ENCODE measurements at regions not wholly inside any gene's neighbourhood (a gene's known extent, or its start where the extent isn't known, plus 50 kb on each side); places are given as distances from the start of the nearest gene placed in this dataset.

DNA sequence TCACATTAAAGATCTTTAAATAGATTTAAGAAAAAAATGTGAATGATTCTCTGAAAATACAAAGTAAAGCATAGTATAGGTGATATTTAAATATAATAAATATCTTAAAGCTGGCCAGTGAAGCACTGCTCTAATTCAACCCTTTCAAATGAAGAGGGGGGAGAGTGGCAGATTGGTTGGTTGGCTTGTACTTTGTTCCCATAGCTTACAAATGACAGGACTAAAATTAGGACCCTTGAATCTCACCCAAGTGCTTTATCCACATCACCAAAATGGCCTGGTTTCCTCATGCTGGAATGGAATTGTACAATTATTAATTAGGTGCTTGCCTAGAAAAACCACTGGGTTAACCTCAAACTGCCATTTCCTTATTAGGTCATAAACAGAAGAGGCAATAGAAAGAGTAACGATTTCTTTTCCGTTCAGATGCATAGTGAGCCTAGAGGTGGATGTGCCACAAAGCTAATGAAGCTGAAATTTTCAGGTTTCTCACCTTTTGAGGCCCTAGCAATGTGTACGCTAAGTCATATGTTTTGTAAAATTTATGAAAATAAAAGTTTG, 354.5 kb upstream of the CDH6 start:
- no peak for DNase-seq (ENCODE audit: extremely low spot score)
- POLR2A ChIA-PET: no interaction called here
- CTCF ChIA-PET: interaction anchor here (1.4 kb wide), 1 partner anchor 12 kb away, joined by 5 read pairs; no protein-coding TSS in a partner anchor
- TF ChIP-seq, protein P1, sequence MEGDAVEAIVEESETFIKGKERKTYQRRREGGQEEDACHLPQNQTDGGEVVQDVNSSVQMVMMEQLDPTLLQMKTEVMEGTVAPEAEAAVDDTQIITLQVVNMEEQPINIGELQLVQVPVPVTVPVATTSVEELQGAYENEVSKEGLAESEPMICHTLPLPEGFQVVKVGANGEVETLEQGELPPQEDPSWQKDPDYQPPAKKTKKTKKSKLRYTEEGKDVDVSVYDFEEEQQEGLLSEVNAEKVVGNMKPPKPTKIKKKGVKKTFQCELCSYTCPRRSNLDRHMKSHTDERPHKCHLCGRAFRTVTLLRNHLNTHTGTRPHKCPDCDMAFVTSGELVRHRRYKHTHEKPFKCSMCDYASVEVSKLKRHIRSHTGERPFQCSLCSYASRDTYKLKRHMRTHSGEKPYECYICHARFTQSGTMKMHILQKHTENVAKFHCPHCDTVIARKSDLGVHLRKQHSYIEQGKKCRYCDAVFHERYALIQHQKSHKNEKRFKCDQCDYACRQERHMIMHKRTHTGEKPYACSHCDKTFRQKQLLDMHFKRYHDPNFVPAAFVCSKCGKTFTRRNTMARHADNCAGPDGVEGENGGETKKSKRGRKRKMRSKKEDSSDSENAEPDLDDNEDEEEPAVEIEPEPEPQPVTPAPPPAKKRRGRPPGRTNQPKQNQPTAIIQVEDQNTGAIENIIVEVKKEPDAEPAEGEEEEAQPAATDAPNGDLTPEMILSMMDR (IDR thresholded peaks at IDR 0.05; ENCODE audit: control extremely low read depth, extremely low read depth, low read depth, missing control alignments): no peak

DNA sequence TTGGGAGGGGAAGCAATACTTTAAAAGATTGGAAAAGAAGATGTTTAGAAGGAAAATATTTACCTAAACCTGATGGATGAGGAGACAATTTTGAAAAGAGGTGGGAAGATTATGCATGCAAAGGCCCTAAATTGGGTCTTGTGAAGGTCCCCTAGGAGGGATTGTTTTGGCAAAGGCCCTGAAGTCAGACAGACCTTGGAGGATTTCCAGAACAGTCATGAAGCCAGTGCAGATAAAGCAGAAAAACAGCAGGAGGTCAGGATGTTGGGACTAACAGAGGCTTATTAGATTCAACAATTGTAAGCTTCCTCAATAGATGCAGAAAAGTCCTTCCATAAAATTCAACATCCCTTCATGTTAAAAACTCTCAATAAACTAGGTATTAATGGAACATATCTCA, 361.0 kb upstream of the CDH6 start:
- TF ChIP-seq, protein P1 (IDR thresholded peaks at IDR 0.05; ENCODE audit: control extremely low read depth, extremely low read depth, low read depth, missing control alignments): no peak
- DNase-seq (ENCODE audit: extremely low spot score): no peak
- CTCF ChIA-PET: no interaction called here
- POLR2A ChIA-PET: no interaction called here

- CTCF ChIA-PET: interaction anchor here (1.1 kb wide), 1 partner anchor 18 kb away, joined by 4 read pairs; no protein-coding TSS in a partner anchor
- DNase-seq (ENCODE audit: extremely low spot score): no peak
- POLR2A ChIA-PET: no interaction called here
- TF ChIP-seq, protein P1 (IDR thresholded peaks at IDR 0.05; ENCODE audit: control extremely low read depth, extremely low read depth, low read depth, missing control alignments): no peak
These were observed 361.9 kb upstream of the CDH6 start for GRCh38 chr5:30831605-30832004.

GRCh38 chr5:30831123-30831522, 362.4 kb upstream of the CDH6 start:
- CTCF ChIA-PET: interaction anchor here (1.1 kb wide), 1 partner anchor 19 kb away, joined by 4 read pairs; no protein-coding TSS in a partner anchor
- POLR2A ChIA-PET: no interaction called here
- no peak for DNase-seq (ENCODE audit: extremely low spot score)
- TF ChIP-seq, protein P1 (IDR thresholded peaks at IDR 0.05; ENCODE audit: control extremely low read depth, extremely low read depth, low read depth, missing control alignments): no peak

- POLR2A ChIA-PET: no interaction called here
- TF ChIP-seq, protein P1 (IDR thresholded peaks at IDR 0.05; ENCODE audit: control extremely low read depth, extremely low read depth, low read depth, missing control alignments): no peak
- CTCF ChIA-PET: no interaction called here
- no peak for DNase-seq (ENCODE audit: extremely low spot score)
These were observed 382.2 kb upstream of the CDH6 start for GRCh38 chr5:30811298-30811697.

DNA sequence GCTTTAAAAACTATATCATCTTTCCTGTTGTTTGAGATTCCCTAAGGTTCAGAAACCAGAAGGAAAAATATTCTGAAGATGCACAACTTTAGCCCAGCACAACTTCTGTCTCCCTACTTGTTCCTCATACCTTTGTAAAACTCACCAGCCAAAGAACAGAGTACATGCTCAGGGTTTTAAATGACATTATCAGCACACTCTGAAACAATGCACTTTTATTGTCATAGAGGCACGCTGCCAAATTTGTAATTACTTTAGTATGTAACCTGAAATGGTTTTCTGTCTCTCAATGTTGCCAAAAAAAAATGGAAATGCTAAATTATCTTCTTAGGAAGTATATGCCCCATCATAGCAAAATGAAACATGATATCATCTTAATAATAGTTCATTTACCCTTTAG, 383.6 kb upstream of the CDH6 start:
- TF ChIP-seq, protein P1 (IDR thresholded peaks at IDR 0.05; ENCODE audit: control extremely low read depth, extremely low read depth, low read depth, missing control alignments): no peak
- ChIA-PET POLR2A (no interaction called here), CTCF (interaction anchor here (1.0 kb wide), 1 partner anchor 12 kb away, joined by 4 read pairs; no protein-coding TSS in a partner anchor)
- no peak for DNase-seq (ENCODE audit: extremely low spot score)

Measured in GM10248 (cell line).